ENCODE measurements at regions not wholly inside any gene's neighbourhood (a gene's known extent, or its start where the extent isn't known, plus 50 kb on each side); places are given as distances from the start of the nearest gene placed in this dataset.
"Not testable (repeated sequence)": the region's sequence is repeated elsewhere in the genome, so short reads cannot be mapped to it uniquely, and the experiment has no call there.

- no peak for DNase-seq
These were observed 58.4 kb upstream of the WAPL start for GRCh38 chr10:86579883-86580520.

- DNase-seq = no peak
These were observed 58.9 kb upstream of the WAPL start for GRCh38 chr10:86580521-86580891.

- DNase-seq = no peak
These were observed 62.4 kb upstream of the WAPL start for GRCh38 chr10:86583983-86584382.

- peak; percentile 55 for DNase-seq
These were observed 63.7 kb upstream of the WAPL start for GRCh38 chr10:86585037-86585929.

GRCh38 chr10:86586516-86586915, 64.9 kb upstream of the WAPL start:
- no peak for DNase-seq

GRCh38 chr10:86588781-86589180, 65.6 kb upstream of the OPN4 start:
- not testable (repeated sequence) for DNase-seq

- no peak for DNase-seq
These were observed 62.9 kb upstream of the OPN4 start for GRCh38 chr10:86591436-86591835.

GRCh38 chr10:86592413-86592812, 61.9 kb upstream of the OPN4 start:
- no peak for DNase-seq

- DNase-seq = no peak
These were observed 59.8 kb upstream of the OPN4 start for GRCh38 chr10:86594535-86594934.

GRCh38 chr10:86595496-86595895, 58.9 kb upstream of the OPN4 start:
- no peak for DNase-seq

- no peak for DNase-seq
These were observed 58.1 kb upstream of the OPN4 start for GRCh38 chr10:86596266-86596665.

GRCh38 chr10:86597306-86597705, 57.0 kb upstream of the OPN4 start:
- no peak for DNase-seq

GRCh38 chr10:86598151-86598550, 56.2 kb upstream of the OPN4 start:
- no peak for DNase-seq

GRCh38 chr10:86599041-86599440, 55.3 kb upstream of the OPN4 start:
- DNase-seq = no peak

GRCh38 chr10:86599729-86600128, 54.6 kb upstream of the OPN4 start:
- peak; percentile 14 for DNase-seq

GRCh38 chr10:86600296-86600695, 54.1 kb upstream of the OPN4 start:
- DNase-seq = no peak

GRCh38 chr10:86601956-86602602, 52.3 kb upstream of the OPN4 start:
- DNase-seq = no peak

- DNase-seq = no peak
These were observed 51.1 kb upstream of the OPN4 start for GRCh38 chr10:86603256-86603655.

Data from left kidney (tissue), 1 donor.